MCF 10A (cell line): ENCODE measurements at regions not wholly inside any gene's neighbourhood (a gene's known extent, or its start where the extent isn't known, plus 50 kb on each side); places are given as distances from the start of the nearest gene placed in this dataset.

Experiments
- BruUV-seq: library from RNA; stranded (reverse); fragments of 400-500 nt; replicated peaks from 2 replicates; lab custom pipeline; 2021; lab: Mats Ljungman, UMichigan
- CTCF ChIA-PET: fragments of 300-600 bp; sonication (Branson Sonifier 250); formaldehyde crosslinking; extraction: SDS; loops from one replicate; lab custom pipeline; 2021; ENCODE audit warnings: antibody characterized with exemption, inconsistent platforms; lab: Yijun Ruan, JAX
- POLR2A ChIA-PET: fragments of 300-600, 350-650 bp; sonication (Branson Sonifier 250); formaldehyde crosslinking; extraction: SDS; loops from one replicate; lab custom pipeline; 2020; ENCODE audit warnings: antibody characterized with exemption, inconsistent platforms; lab: Yijun Ruan, JAX
- DNase-seq: peaks from one replicate; pipeline ENCODE4 v3.0.0-alpha.2; 2018; ENCODE audit not compliant: unreplicated experiment
- H3K27ac Mint-ChIP-seq: one replicate; pipeline ENCODE4 v1.8.0; 2022; ENCODE audit warnings: mild to moderate bottlenecking, low read depth, mixed read lengths; ENCODE audit not compliant: unreplicated experiment
- H3K27me3 Mint-ChIP-seq: one replicate; pipeline ENCODE4 v1.8.0; 2022; ENCODE audit warnings: mixed read lengths; ENCODE audit not compliant: insufficient read depth, unreplicated experiment
- H3K36me3 Mint-ChIP-seq: one replicate; pipeline ENCODE4 v1.8.0; 2022; ENCODE audit warnings: mild to moderate bottlenecking, moderate library complexity, mixed read lengths; ENCODE audit not compliant: insufficient read depth, unreplicated experiment
- H3K4me1 Mint-ChIP-seq: one replicate; pipeline ENCODE4 v1.8.0; 2022; ENCODE audit warnings: mixed read lengths; ENCODE audit not compliant: insufficient read depth, unreplicated experiment
- H3K4me3 Mint-ChIP-seq: one replicate; pipeline ENCODE4 v1.8.0; 2022; ENCODE audit warnings: mild to moderate bottlenecking, moderate library complexity, mixed read lengths; ENCODE audit not compliant: unreplicated experiment
- H3K9me3 Mint-ChIP-seq: one replicate; pipeline ENCODE4 v1.8.0; 2022; ENCODE audit warnings: mixed read lengths; ENCODE audit not compliant: unreplicated experiment
- CTCF ChIP-seq: fragments of 200-600 bp; IDR thresholded peaks from one replicate; pipeline ENCODE4 v1.8.0; 2022; ENCODE audit warnings: antibody characterized with exemption, mild to moderate bottlenecking; ENCODE audit not compliant: unreplicated experiment
- intact Hi-C: fragments of 100-400 bp; cut with micrococcal nuclease; formaldehyde crosslinking; loops from 2 replicates; pipeline ENCODE4 v1.14.1; 2022

DNA sequence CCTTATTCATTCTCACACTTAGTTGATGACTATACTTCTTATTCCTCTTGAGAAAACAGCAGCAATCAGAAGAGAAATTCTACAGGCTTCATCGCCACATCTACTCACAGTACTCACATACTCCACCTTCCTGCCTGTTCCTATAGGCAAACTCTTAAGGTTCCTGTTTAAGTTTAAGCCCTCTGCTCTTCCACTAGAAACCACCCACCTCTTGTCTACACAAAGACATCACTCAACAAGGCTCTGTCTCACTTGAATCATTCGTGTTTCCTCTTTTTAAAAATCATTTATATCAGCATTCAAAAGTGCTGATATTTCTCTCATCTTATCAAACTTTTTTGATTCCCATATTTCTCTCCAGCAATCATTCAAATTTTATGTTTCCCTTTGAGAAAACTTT is 85.5 kb upstream of the ADO start:
- Mint-ChIP-seq H3K27me3 (no peaks in the 10 kb centered on the region), H3K4me1 (no peaks in the 10 kb centered on the region), H3K9me3 (no peaks in the 10 kb centered on the region), H3K27ac (no peak overlapping the region), H3K4me3 (no peak overlapping the region), H3K36me3 (no peaks in the 10 kb centered on the region)
- no TSS peak for BruUV-seq
- ChIA-PET POLR2A (no interaction called here), CTCF (no interaction called here)
- DNase-seq: no peak
- intact Hi-C loops: no loop called here
- TF ChIP-seq CTCF: no peak

DNA sequence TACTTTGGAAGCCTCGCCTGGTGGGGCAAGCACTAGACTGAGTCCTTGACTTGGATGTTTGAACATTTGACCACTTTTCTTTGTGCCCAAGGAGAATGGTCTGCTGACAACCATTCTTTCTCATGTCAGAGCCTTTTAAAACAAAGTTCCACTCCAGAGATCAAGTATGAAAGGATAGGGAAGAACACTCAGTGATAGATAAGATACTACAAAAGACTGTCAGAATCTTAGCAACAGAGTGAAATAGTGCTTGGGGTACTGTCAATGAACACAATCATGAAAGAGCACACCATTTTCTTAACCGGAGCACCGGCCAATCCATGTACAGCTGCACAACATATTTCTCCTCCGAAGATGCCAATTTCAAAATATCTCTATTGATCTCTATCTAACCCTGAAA is 82.8 kb upstream of the ADO start:
- ChIA-PET POLR2A (no interaction called here), CTCF (no interaction called here)
- intact Hi-C loops: no loop called here
- no peaks in the 10 kb centered on the region for H3K27me3 Mint-ChIP-seq
- no peaks in the 10 kb centered on the region for H3K4me1 Mint-ChIP-seq
- H3K4me3 Mint-ChIP-seq: no peak overlapping the region
- DNase-seq: no peak
- H3K9me3 Mint-ChIP-seq: no peaks in the 10 kb centered on the region
- H3K36me3 Mint-ChIP-seq: no peaks in the 10 kb centered on the region
- no peak overlapping the region for H3K27ac Mint-ChIP-seq
- no TSS peak for BruUV-seq
- no peak for TF ChIP-seq CTCF

DNA sequence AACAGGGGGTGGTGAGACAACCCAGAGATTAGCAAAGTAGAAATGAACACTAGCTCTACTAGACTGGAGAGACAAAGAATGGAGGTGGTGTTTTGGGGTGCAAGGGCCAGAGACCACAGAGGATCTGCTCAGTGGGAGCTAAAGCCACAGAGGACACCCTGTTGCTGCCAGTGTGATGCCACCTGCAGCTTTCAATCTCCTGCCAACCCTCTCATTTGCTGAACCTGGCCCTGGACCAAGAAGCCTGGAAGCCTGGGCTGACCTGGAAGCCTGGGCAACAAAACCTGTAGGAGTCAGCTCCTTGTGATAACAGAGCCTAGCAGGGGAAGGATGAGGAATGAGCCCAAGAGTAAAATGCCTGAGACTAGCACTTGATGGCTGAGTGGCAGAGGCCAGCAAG is 81.1 kb upstream of the ADO start:
- POLR2A ChIA-PET: no interaction called here
- H3K27me3 Mint-ChIP-seq: no peaks in the 10 kb centered on the region
- H3K27ac Mint-ChIP-seq: no peak overlapping the region
- H3K4me1 Mint-ChIP-seq: no peaks in the 10 kb centered on the region
- no peak for TF ChIP-seq CTCF
- no peak for DNase-seq
- intact Hi-C loops: no loop called here
- no TSS peak for BruUV-seq
- CTCF ChIA-PET: interaction anchor here (0.6 kb wide), 1 partner anchor 206 kb away, joined by 3 read pairs; no protein-coding TSS in a partner anchor
- H3K36me3 Mint-ChIP-seq: no peaks in the 10 kb centered on the region
- no peaks in the 10 kb centered on the region for H3K9me3 Mint-ChIP-seq
- no peak overlapping the region for H3K4me3 Mint-ChIP-seq

DNA sequence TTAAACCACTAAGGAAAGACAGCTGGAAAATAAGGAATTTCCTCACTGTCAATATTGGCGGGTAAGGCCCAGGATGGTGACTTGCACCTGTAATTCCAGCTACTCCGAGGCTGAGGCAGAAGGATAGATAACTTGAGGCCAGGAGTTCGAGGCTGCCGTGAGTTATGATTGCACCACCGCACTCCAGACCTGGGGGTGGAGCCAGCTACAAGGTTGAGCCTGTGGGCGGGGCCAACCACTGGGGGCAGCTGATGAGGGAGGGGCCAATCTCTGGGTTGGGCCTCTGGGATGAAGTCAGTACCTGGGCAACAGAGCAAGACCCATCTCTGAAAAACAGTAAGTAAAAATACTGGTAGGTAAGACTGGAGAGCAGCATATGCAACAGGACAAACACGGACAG is 80.1 kb upstream of the ADO start:
- Mint-ChIP-seq H3K4me3 (no peak overlapping the region), H3K36me3 (no peaks in the 10 kb centered on the region), H3K27ac (no peak overlapping the region), H3K4me1 (no peaks in the 10 kb centered on the region), H3K27me3 (no peaks in the 10 kb centered on the region), H3K9me3 (no peaks in the 10 kb centered on the region)
- intact Hi-C loops: no loop called here
- no peak for DNase-seq
- POLR2A ChIA-PET: no interaction called here
- TF ChIP-seq CTCF: no peak
- no TSS peak for BruUV-seq
- CTCF ChIA-PET: interaction anchor here (0.6 kb wide), 1 partner anchor 537 kb away, joined by 3 read pairs; no protein-coding TSS in a partner anchor
